ENCODE measurements at regions not wholly inside any gene's neighbourhood (a gene's known extent, or its start where the extent isn't known, plus 50 kb on each side); places are given as distances from the start of the nearest gene placed in this dataset.
A peak's percentile ranks its signal among the peaks of the same experiment; 100 is the strongest.

DNA sequence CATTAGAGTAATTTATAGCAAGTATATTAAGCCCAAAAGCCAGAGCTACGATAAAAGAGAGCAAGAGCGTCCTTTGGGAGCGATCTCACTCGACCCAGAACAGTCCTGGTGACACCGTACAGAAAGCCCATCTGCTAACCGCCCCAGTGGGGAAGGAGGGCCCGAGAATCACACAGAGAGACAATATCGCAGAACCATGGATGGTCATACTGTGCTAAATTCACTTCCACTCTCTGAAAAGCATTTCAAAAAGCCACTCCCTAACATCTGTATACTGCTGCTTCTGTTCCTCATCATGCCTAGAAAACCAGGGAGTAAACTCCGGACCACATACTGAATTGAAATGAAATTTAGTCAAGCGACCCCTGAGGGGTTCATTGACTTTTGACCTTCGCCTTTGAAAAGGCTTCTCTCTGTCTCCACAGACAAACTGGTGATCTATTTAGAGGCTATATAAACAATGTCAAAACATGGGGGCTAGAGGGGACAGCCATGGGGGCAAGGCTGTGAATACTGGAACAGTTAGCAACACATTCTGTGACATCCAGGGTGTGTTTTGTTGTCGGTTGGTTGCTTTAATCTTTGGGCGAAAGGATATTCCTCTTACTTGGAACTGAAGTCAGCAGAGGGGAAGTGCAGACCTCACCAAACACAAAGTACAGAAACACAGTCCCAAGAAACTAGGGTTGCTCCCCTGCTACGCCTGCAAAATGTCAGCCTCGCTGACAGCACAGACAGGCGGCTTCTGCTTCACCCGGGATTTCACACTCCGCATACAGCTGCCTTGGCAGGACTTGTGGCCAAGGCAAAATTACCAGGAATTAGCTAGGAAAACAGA lies 129.0 kb upstream of the RASGEF1B start:
- H3K9me3 ChIP-seq: no peaks in the 10 kb centered on the region
- H3K27me3 Mint-ChIP-seq (ENCODE audit: insufficient read depth, unreplicated experiment): no peaks in the 10 kb centered on the region
- no peaks in the 10 kb centered on the region for H3K36me3 ChIP-seq (ENCODE audit: control insufficient read depth, insufficient read depth, low read length)
- no peaks in the 10 kb centered on the region for H3K27me3 ChIP-seq (replicated peaks; ENCODE audit: control insufficient read depth, insufficient read depth, low read length)
- intact Hi-C loops (cut with micrococcal nuclease; ENCODE audit: unreplicated experiment): loop anchor here (5.0 kb wide), 1 partner anchor 128 kb away; the partner anchor contains the start of gene RASGEF1B
- no peak for TF ChIP-seq CTCF (IDR thresholded peaks at IDR 0.05; ENCODE audit: insufficient read depth in 1 of 2, low read depth in 1 of 2, low read length in 1 of 2, severe bottlenecking in 1 of 2, unreplicated experiment in 1 of 2)
- ChIA-PET POLR2A (no interaction called here), CTCF (no interaction called here)
- peak overlapping the region; percentile 42 for H3K27ac Mint-ChIP-seq (ENCODE audit: unreplicated experiment)
- BruUV-seq (replicated peaks): no TSS peak
- peaks cover 6% of the 10 kb centered on the region for H3K4me1 Mint-ChIP-seq (ENCODE audit: low read depth, unreplicated experiment)
- no peak overlapping the region for H3K4me3 ChIP-seq (ENCODE audit: low read depth, low read length)
- no peaks in the 10 kb centered on the region for H3K36me3 Mint-ChIP-seq (ENCODE audit: insufficient read depth, unreplicated experiment)
- H3K9me3 Mint-ChIP-seq (ENCODE audit: unreplicated experiment): no peaks in the 10 kb centered on the region
- peak in 1 of 2 experiments; percentile 34 for DNase-seq
- peaks cover 21% of the 10 kb centered on the region for H3K4me1 ChIP-seq
- no peak overlapping the region for H3K4me3 Mint-ChIP-seq (ENCODE audit: unreplicated experiment)

- POLR2A ChIA-PET: no interaction called here
- no peak for TF ChIP-seq CTCF (IDR thresholded peaks at IDR 0.05; ENCODE audit: insufficient read depth in 1 of 2, low read depth in 1 of 2, low read length in 1 of 2, severe bottlenecking in 1 of 2, unreplicated experiment in 1 of 2)
- intact Hi-C loops (cut with micrococcal nuclease; ENCODE audit: unreplicated experiment): loop anchor here (5.0 kb wide), 1 partner anchor 128 kb away; the partner anchor contains the start of gene RASGEF1B
- no peaks in the 10 kb centered on the region for H3K9me3 Mint-ChIP-seq (ENCODE audit: unreplicated experiment)
- no peak for DNase-seq
- no peaks in the 10 kb centered on the region for H3K27me3 ChIP-seq (replicated peaks; ENCODE audit: control insufficient read depth, insufficient read depth, low read length)
- no peaks in the 10 kb centered on the region for H3K9me3 ChIP-seq
- H3K27ac Mint-ChIP-seq (ENCODE audit: unreplicated experiment): peak overlapping the region; percentile 42
- CTCF ChIA-PET: no interaction called here
- H3K27me3 Mint-ChIP-seq (ENCODE audit: insufficient read depth, unreplicated experiment): no peaks in the 10 kb centered on the region
- no peaks in the 10 kb centered on the region for H3K36me3 Mint-ChIP-seq (ENCODE audit: insufficient read depth, unreplicated experiment)
- H3K4me1 Mint-ChIP-seq (ENCODE audit: low read depth, unreplicated experiment): peaks cover 6% of the 10 kb centered on the region
- peaks cover 25% of the 10 kb centered on the region for H3K4me1 ChIP-seq
- no TSS peak for BruUV-seq (replicated peaks)
- H3K4me3 ChIP-seq (ENCODE audit: low read depth, low read length): no peak overlapping the region
- H3K4me3 Mint-ChIP-seq (ENCODE audit: unreplicated experiment): no peak overlapping the region
- no peaks in the 10 kb centered on the region for H3K36me3 ChIP-seq (ENCODE audit: control insufficient read depth, insufficient read depth, low read length)
These were observed 128.2 kb upstream of the RASGEF1B start for GRCh38 chr4:81599742-81600380.

GRCh38 chr4:81595798-81596610 lies 124.3 kb upstream of the RASGEF1B start:
- no peak overlapping the region for H3K4me3 Mint-ChIP-seq (ENCODE audit: unreplicated experiment)
- POLR2A ChIA-PET: no interaction called here
- no peak for DNase-seq

More at GRCh38 chr4:81595798-81596610, 124.3 kb upstream of the RASGEF1B start:
- Histone ChIP-seq H3K27me3 (replicated peaks; ENCODE audit: control insufficient read depth, insufficient read depth, low read length) (no peaks in the 10 kb centered on the region), H3K4me3 (ENCODE audit: low read depth, low read length) (no peak overlapping the region), H3K4me1 (peaks cover 33% of the 10 kb centered on the region), H3K9me3 (no peaks in the 10 kb centered on the region), H3K36me3 (ENCODE audit: control insufficient read depth, insufficient read depth, low read length) (no peaks in the 10 kb centered on the region)
- no TSS peak for BruUV-seq (replicated peaks)
- no peak for TF ChIP-seq CTCF (IDR thresholded peaks at IDR 0.05; ENCODE audit: insufficient read depth in 1 of 2, low read depth in 1 of 2, low read length in 1 of 2, severe bottlenecking in 1 of 2, unreplicated experiment in 1 of 2)
- H3K36me3 Mint-ChIP-seq (ENCODE audit: insufficient read depth, unreplicated experiment): no peaks in the 10 kb centered on the region
- intact Hi-C loops (cut with micrococcal nuclease; ENCODE audit: unreplicated experiment): no loop called here
- no peak overlapping the region for H3K27ac Mint-ChIP-seq (ENCODE audit: unreplicated experiment)
- CTCF ChIA-PET: no interaction called here
- no peaks in the 10 kb centered on the region for H3K27me3 Mint-ChIP-seq (ENCODE audit: insufficient read depth, unreplicated experiment)
- peaks cover 21% of the 10 kb centered on the region for H3K4me1 Mint-ChIP-seq (ENCODE audit: low read depth, unreplicated experiment)
- H3K9me3 Mint-ChIP-seq (ENCODE audit: unreplicated experiment): peaks cover 6% of the 10 kb centered on the region

Data from Caco-2 (cell line).